Erythroblast (primary cell): ENCODE measurements at regions not wholly inside any gene's neighbourhood (a gene's known extent, or its start where the extent isn't known, plus 50 kb on each side); places are given as distances from the start of the nearest gene placed in this dataset.
"Not testable (repeated sequence)": the region's sequence is repeated elsewhere in the genome, so short reads cannot be mapped to it uniquely, and the experiment has no call there.

Experiments
- DNase-seq, 2 experiments: peaks; one replicate each; lab custom pipeline; 2025; lab: John Stamatoyannopoulos, UW
- GATA1 ChIP-seq: IDR thresholded peaks from 2 replicates; pipeline ENCODE4 v1.6.1; 2011; ENCODE audit warnings: low read depth, mild to moderate bottlenecking, control low read depth, low read length, moderate library complexity
- POLR2A ChIP-seq: IDR thresholded peaks from 2 replicates; pipeline ENCODE4 v1.6.1; 2011; ENCODE audit warnings: mild to moderate bottlenecking, low read length

DNA sequence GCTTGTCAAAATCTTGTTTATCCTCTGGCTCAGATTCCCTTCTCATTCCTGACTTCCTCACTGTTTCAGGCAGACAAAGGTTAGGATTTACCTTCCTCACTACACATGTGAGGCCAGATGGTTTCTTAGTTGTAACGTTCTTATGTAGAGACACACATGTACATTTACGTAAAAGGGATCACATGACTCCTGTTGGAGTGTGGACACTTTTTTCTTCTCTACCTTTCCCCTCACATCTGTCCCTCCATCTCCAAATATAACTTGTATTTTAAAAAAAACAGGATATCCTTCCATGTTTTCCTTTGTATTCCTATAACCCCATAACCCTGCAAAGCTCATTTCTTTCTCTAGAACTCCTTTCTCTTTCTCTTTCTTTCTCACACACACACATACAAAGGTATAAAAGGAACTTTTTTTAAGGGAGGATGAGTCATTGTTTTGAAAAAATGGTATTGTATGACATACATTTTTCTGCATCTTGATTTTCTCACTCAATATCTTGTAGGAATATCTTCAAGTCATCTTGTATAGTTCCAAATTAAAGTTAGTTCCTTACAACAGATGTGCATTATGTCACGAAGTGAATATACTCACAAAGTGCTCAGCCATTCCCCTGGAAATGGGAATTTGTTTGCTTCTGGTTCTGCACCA, 78.2 kb upstream of the SULF2 start:
- TF ChIP-seq POLR2A (no peak), GATA1 (no peak)
- no peak for DNase-seq

DNA sequence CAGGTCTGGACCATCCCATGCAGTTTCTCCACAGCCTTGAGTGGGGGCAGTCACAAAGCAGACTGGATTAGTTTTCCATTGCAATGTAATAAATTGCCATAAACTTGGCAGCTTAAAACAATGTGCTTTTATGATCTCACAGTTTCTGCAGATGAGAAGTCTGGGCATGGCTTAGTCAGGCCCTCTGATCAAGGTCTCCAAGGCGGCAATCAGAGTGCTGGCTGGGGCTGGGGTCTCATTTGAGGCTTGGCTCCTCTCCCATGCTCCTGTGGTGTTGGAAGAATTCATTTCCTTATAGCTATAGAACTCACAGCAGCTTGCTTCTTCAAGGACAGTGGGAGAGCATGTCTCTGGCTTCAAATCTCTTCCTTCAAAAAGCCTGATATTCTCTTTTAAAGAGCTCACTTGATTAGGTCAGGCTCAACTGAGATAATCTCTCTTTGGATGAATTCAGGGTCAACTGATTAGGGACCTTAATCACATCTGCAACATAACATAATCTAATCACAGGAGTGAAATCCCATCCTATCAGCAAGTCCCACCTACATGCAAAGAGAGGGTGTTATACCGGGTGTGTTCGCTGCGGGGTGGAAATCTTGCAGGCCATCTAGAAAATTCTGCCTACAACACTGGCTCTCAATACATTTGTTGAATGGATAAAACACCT, 77.4 kb upstream of the SULF2 start:
- no peak for TF ChIP-seq GATA1
- no peak for TF ChIP-seq POLR2A
- no peak for DNase-seq

DNA sequence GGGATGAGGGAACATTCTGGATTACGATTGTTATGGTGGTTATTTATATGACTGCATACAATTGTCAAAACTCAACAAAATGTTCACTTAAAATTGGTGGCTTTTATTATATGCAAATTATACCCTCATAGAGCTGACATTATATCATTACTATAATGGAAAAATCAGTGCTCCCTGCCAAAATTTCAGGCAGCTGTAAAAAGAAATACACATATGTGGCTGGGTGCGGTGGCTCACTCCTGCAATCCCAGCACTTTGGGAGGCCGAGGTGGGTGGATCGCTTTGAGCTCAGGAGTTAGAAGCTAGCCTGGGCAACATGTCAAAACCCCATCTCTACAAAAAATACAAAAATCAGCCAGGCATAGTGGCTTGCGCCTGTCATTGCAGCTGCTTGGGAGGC, 75.8 kb upstream of the SULF2 start:
- no peak for DNase-seq
- TF ChIP-seq GATA1, result no peak
- no peak for TF ChIP-seq POLR2A

DNA sequence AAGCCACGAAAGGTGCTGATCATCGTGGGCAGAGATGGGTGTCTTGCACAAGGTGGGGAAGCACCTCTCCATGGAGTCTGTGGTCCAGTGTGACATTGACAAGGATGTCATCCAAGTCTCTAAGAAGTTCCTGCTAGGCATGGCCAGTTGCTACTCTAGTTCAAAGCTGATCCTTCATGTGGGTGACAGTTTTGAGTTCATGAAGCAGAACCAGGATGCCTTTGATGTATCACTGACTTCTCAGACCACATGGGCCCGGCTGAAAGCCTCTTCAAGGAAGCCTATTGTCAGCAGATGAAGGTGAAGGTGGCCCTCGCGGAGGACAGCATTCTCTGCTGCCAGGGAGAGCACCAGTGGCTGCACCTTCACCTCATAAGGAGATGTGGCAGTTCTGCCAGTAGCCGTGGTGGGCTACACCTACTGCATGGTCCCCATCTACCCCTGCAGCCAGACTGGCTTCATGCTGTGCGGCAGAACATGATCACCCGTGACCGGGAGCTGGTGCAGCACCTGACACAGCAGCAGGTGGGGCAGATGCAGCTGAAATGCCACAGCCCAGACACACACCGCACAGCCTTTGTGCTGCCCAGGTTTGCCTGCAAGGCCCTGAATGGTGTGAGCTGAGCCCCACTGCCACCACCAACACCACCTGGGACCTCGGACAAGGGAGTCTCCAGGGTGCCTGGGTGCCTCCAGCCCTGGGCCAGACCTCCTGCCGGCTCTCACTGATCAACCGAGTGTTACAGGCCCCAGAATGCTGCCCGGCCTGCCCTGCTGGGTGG, 75.0 kb upstream of the SULF2 start:
- no peak for TF ChIP-seq POLR2A
- TF ChIP-seq GATA1, result no peak

DNA sequence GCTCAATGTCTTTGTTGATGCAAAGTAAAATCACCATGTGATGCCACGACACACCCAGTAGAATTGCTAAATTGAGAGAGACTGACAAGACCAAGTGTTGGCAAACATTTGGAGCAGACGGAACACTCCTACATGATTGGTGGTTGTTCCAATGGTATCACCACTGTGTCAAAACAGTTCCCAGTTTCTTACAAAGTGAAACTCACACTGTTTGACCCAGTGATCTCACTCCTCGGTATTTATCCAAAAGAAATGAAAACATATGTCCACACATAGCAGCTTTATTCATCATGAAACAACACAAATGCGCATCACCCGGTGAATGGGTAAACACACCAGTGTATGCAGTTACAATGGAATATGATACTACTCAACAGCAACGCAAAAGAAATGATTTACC, 74.0 kb upstream of the SULF2 start:
- TF ChIP-seq GATA1 (no peak), POLR2A (no peak)
- no peak for DNase-seq

More for the DNA sequence above, 75.0 kb upstream of the SULF2 start:
- no peak for DNase-seq

DNA sequence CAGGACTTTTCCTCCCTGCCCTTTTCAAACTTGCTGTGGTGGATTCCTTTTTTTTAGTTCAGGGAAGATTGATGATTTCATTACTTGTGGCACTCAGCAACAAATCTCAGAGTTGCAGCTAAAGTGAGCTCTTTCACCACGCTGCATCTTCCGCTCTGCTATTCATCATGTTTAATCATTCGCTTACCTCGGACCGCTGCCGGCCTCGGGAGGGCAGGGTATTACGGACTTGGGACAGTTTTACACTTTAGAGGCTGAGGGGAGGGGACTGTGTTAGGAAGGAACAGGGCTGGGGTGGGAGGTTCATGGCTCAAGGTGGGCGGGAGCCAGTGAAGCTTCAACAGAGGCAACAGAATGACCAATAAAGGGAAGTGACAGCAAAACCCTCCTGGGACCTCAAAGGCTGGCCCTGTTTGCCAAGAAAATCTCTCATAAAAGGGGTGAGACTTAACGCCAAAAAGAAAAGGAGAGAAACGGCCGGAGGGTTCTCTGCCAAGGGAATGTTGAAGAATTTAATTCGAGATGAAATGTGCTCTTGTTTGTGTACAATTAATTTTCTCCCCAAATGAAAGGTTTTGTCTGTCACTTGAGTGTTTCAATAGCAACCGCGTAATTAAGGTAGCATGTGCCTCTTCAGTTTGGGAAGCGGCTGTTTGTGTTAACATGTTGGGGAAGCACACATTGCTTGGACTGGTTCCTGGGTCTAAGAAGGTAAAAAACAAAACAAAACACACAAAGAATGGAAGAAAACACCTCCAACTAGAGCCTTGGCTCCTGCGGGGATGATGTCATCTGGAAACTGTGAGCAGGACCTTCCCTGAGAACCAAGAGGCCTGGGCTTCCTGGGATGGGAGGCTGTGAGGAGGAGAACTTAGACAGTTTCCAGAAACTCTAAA, 72.5 kb upstream of the SULF2 start:
- TF ChIP-seq POLR2A (no peak), GATA1 (no peak)
- no peak for DNase-seq

DNA sequence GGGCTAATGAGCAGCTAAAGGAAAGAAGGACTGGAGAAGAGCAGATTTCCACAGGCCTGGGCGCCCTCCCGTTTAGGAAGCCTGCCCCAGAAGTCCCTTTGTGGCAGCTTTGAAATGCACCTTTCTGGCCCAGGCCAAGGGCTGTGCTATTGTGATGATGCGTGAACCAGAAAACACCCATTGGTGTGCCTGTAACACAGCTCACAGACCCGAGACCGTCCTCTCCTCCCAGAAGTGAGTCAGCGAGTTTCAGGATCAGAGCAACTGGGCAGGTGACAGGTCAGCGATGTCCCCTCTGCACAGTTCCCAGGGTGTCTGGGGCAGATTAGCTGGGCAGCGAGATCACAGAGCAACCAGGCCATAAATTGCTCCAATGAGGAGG, 71.9 kb upstream of the SULF2 start:
- no peak for DNase-seq
- TF ChIP-seq GATA1 (no peak), POLR2A (no peak)

DNA sequence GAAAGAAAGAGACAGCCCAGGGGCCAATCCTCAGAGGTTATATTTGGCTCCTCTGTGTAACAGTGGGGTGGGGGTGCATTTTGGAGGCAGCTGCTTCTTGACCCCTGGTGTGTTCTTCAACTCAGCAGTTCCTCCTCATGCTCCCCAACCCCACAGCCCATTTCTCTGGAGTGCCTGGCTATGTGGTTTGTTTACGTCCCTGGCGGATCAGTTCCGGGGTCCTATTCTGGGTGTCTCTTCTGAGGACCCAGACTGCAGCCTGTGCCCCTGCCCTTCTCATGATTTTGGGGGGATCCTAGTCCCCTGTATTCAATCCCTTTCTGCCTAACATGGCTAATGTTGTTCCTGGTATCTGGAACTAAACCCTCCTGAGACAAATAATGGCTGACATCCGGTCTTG, 70.5 kb upstream of the SULF2 start:
- TF ChIP-seq POLR2A, result no peak
- TF ChIP-seq GATA1, result no peak
- no peak for DNase-seq

DNA sequence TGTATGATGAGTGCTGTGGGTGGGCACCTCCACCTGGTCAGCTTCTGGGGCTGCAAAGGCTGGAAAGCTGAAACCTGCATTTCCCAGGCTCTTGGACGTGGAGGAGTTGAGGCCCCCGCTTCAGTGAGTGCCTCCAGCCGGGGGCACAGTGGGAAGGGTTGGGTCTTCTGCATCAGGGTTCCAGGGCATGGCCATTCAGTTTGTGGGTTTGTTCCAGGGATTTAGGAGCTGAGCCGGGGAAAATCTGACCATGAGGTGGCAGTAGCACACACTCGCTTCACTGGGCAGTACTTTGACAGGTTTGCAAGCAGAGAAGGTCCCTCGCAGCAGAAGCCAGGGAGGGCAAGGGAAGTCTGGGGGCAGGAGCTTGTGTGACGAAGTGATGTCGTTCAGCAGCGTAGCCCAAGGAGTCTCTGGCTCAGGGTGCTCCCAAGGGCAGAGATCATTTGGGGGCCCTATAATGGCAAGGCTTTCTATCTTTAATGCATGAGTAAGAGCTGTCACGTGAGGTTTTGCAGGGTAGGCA, 69.5 kb upstream of the SULF2 start:
- DNase-seq, result peak; percentile 11 to 44
- no peak for TF ChIP-seq POLR2A
- TF ChIP-seq GATA1, result no peak

DNA sequence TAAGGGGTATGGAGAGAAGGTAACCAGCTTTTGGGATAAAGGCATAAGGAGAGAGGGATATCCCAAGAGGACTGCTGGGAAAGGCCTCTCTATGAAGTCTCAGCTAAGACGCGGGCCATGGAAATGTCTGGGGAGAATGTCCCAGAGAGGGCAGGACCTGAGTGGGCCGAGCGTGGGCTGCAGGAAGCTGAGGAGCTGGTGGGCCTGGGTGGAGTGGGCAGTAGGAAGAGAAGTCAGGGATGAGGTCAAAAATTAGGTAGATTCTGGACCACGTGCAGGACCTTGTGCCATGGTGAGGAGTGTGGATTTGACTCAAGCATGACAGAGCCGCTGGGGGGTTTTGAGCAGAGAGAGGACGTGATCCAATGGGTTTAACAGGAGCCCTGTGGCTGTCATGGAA, 66.5 kb upstream of the SULF2 start:
- DNase-seq, result no peak
- no peak for TF ChIP-seq POLR2A
- no peak for TF ChIP-seq GATA1

DNA sequence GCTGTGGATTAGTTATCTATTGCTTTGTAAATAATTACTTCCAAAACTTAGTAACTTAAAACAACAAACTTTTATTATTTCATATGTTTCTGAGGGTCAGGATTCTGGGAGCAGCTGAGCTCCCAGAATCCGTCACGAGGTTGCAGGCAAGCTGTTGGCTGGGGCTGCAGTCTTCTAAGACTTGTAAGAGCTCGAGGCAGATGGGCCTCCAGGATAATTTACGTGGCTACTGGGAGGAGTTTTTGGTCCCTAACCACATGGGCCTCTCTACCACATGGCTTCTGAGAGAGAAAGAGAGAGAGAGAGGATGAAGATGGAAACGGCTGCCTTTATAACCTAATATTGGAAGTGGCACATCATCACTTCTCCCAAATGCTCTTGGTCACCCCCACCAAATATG, 64.9 kb upstream of the SULF2 start:
- TF ChIP-seq GATA1 (no peak), POLR2A (no peak)
- no peak for DNase-seq

DNA sequence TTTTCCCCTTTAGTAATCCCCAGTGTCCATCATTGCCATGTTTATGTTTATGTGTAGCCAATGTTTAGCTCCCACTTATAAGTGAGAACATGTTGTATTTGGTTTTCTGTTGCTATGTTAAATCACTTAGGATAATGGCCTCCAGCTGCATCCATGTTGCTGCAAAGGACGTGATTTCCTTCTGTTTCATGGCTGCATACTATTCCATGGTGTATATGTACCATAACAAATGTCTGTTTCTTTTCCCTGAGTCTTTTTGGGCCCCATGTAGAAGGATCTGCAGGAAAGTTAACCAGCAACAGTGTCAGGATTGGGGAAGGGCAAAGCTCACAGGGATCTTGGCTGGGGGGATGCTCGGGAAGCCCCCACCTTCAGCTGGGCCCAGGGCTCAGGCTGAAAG, 64.3 kb upstream of the SULF2 start:
- TF ChIP-seq POLR2A (no peak), GATA1 (no peak)
- no peak for DNase-seq

DNA sequence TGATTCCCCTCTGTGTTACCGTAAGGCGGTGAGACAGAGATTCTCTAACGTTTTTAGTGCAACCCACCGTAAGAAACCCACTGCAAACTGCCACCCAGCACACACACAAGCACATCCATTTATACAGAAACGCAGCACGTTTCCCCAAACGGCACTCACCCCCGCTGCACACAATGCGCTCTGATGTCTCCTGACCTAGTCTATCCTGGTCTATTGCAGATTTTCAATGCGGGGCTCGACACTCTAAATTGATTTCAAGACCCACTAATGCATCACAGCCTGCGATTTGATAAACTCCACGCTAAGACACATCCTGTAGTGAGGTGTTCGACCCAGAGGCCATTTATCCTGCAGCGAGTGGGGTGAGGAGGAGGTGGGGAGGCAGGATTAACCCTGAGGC, 63.7 kb upstream of the SULF2 start:
- DNase-seq, result no peak
- TF ChIP-seq GATA1 (no peak), POLR2A (no peak)

DNA sequence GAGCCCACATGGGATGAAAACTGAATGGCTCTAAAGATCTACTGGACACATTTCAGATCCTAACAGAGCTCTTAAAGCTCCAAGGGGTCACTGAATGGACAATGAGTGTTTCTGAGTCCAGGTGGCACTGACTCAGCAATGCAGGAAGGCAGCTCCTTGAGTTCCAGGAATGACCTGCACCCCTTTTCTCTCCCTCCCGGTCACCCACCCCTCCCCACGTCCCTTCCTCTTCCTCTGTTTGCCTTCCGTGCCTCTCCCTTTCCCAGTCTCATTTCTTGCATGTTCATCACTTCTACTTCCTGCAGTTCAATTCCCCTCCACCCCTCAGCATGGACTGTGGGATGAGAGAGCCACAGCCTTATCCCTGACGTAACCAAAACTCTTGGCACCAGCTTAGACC, 63.3 kb upstream of the SULF2 start:
- DNase-seq, result not testable (repeated sequence)
